ENCODE measurements at regions not wholly inside any gene's neighbourhood (a gene's known extent, or its start where the extent isn't known, plus 50 kb on each side); places are given as distances from the start of the nearest gene placed in this dataset.

DNA sequence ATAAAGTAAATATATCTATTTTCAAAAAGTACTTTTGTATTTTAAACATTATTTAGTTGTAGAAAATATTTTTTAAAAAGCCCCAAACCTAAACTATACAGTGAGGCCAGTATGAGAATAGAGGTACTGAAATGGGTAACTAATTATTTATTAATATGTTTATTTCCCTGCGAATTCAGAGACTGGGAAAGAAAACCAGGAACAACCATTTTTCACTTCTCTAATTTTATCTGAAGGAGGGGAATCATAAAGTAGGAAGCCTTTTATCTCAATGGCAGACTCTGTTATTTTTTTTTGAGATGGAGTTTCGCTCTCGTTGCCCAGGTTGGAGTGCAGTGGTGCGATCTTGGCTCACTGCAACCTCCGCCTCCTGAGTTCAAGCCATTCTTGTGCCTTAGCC is 63.6 kb upstream of the TRAK1 start:
- Histone ChIP-seq H3K4me2 (ENCODE audit: insufficient read depth, low read length, poor library complexity, severe bottlenecking) (no peak overlapping the region), H3K27me3 (ENCODE audit: control insufficient read depth in 3 of 3, insufficient read depth in 3 of 3, low read depth in 1 of 3, low read length in 3 of 3) (no peaks in the 10 kb centered on the region), H2AFZ (ENCODE audit: low read length) (no peak overlapping the region), H3K23ac (ENCODE audit: low read depth, low read length, poor library complexity) (no peak overlapping the region), H2BK12ac (ENCODE audit: low read length) (no peak overlapping the region), H3K9ac (ENCODE audit: low read depth, low read length, poor library complexity) (no peak overlapping the region), H4K91ac (ENCODE audit: low read depth, low read length, poor library complexity) (no peak overlapping the region), H3K27ac (replicated peaks; ENCODE audit: low read length) (no peak overlapping the region), H2BK120ac (ENCODE audit: low read depth, low read length) (no peak overlapping the region), H3K36me3 (replicated peaks in 1 of 2; ENCODE audit: control insufficient read depth in 2 of 2, insufficient read depth in 2 of 2, low read length in 2 of 2) (peaks cover 0 to 4% of the 10 kb centered on the region in 2 donors), H3K4ac (ENCODE audit: low read length) (no peak overlapping the region), H3K14ac (ENCODE audit: low read length) (no peak overlapping the region), H3K4me1 (ENCODE audit: control insufficient read depth in 2 of 2, insufficient read depth in 1 of 2, low read depth in 1 of 2, low read length in 2 of 2) (peaks cover 27 to 41% of the 10 kb centered on the region in 2 donors), H4K8ac (ENCODE audit: low read depth, low read length) (no peak overlapping the region), H2AK5ac (ENCODE audit: low read depth, low read length) (no peak overlapping the region), H2BK5ac (ENCODE audit: low read length) (no peak overlapping the region), H3K18ac (ENCODE audit: low read length) (no peak overlapping the region), H2BK15ac (ENCODE audit: low read length) (no peak overlapping the region), H3K79me1 (ENCODE audit: low read depth, low read length) (no peaks in the 10 kb centered on the region), H3K9me3 (replicated peaks in 1 of 2; ENCODE audit: control insufficient read depth in 2 of 2, insufficient read depth in 1 of 2, low read depth in 1 of 2, low read length in 2 of 2) (peaks cover 4 to 5% of the 10 kb centered on the region in 2 donors), H3K4me3 (ENCODE audit: low read length in 2 of 2) (no peak overlapping the region)
- no peak for DNase-seq (ENCODE audit: low spot score)
- no CpG with 5 or more reads among the region's 5 CpGs for WGBS, 2 donors (ENCODE audit: extremely low coverage in 2 of 2, insufficient read length in 2 of 2, insufficient replicate concordance in 1 of 2)

DNA sequence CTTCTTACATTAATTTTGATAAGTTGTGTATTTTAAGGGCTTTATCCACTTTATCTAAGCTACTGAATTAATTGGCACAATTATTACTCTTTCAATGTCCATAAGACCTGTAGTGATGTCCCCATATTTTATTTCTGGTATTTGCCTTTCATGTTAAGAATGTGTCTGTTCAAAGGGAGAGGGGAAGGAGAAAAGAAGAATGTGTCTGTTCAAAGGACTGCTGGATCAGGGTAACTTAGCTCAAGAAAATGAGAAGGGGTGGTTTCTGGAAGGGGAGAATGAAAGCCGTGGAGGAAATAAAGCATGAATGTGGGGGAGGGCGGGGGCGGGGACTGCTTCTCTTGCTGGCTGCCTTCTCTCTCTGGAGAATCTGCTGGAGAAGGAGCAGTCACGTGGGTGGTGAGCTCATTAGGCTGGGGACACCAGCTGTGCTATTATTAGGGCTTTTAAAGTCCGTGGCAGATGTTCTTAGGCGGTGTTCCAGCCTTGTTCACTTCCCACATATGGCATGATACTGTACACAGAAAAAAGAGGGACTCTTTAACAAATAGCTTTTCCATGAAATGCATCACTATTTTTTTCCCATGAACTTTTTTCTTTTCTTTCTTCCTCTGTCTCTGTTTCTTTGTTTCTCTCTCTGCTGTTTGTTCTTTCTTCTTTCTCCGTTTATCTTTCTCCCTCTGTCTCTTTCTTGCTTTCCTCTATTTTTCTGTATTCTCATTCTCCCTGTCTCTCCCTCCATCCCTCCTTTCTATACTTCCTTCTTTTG is 63.7 kb upstream of the ULK4 start:
- Histone ChIP-seq H2BK12ac (ENCODE audit: low read length) (no peak overlapping the region), H3K18ac (ENCODE audit: low read length) (no peak overlapping the region), H2AFZ (ENCODE audit: low read length) (no peak overlapping the region), H3K4me1 (ENCODE audit: control insufficient read depth in 2 of 2, insufficient read depth in 1 of 2, low read depth in 1 of 2, low read length in 2 of 2) (peaks cover 20 to 30% of the 10 kb centered on the region in 2 donors), H2BK5ac (ENCODE audit: low read length) (no peak overlapping the region), H3K9ac (ENCODE audit: low read depth, low read length, poor library complexity) (no peak overlapping the region), H2AK5ac (ENCODE audit: low read depth, low read length) (no peak overlapping the region), H4K91ac (ENCODE audit: low read depth, low read length, poor library complexity) (no peak overlapping the region), H3K36me3 (replicated peaks in 1 of 2; ENCODE audit: control insufficient read depth in 2 of 2, insufficient read depth in 2 of 2, low read length in 2 of 2) (peaks cover 0 to 6% of the 10 kb centered on the region in 2 donors), H3K27me3 (ENCODE audit: control insufficient read depth in 3 of 3, insufficient read depth in 3 of 3, low read depth in 1 of 3, low read length in 3 of 3) (no peaks in the 10 kb centered on the region), H4K8ac (ENCODE audit: low read depth, low read length) (no peak overlapping the region), H3K4me2 (ENCODE audit: insufficient read depth, low read length, poor library complexity, severe bottlenecking) (no peak overlapping the region), H3K4me3 (ENCODE audit: low read length in 2 of 2) (no peak overlapping the region), H3K14ac (ENCODE audit: low read length) (no peak overlapping the region), H3K9me3 (replicated peaks in 1 of 2; ENCODE audit: control insufficient read depth in 2 of 2, insufficient read depth in 1 of 2, low read depth in 1 of 2, low read length in 2 of 2) (peaks cover 4 to 5% of the 10 kb centered on the region in 2 donors), H3K79me1 (ENCODE audit: low read depth, low read length) (peaks cover 2% of the 10 kb centered on the region), H2BK15ac (ENCODE audit: low read length) (no peak overlapping the region), H3K23ac (ENCODE audit: low read depth, low read length, poor library complexity) (no peak overlapping the region), H3K4ac (ENCODE audit: low read length) (no peak overlapping the region), H3K27ac (replicated peaks; ENCODE audit: low read length) (peak overlapping the region; percentile 92), H2BK120ac (ENCODE audit: low read depth, low read length) (no peak overlapping the region)
- peak; percentile 89 for DNase-seq (ENCODE audit: low spot score)
- no CpG with 5 or more reads among the region's 7 CpGs for WGBS, 2 donors (ENCODE audit: extremely low coverage in 2 of 2, insufficient read length in 2 of 2, insufficient replicate concordance in 1 of 2)

DNA sequence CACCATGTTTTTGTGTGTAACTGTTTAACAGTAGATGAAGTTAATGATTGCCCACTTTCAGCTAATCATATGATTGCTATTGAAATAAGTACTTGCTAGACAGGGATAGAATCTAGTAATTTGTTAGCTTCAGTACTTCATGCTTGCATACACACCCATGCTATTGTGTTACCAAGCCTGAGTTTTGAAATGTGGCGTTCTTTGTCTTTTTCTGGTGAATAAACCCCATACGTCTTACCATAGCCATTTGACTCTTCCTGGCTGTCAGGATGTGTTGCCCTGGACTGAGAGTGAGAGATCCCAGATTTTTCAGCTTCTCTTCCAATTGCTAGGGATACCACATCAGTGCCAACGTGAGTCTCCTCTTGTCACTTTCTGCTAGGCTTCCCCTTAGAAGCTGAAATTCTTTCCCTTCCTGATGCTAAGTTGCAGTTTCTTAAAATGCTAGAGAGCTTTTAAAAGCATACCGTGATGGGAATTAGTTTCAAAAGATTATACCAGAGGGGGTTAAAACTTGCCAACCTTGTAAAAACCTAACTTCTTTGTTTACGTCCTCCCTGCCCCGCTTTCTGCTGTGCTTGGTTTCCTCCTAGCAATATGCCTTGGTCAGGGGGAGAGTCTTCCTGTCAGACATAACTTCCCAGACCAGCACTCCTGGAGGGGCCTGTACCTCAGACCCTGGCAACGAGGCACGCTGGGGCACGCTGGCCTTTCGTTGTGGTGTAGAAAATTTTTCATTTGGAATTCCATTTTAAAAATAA is 62.9 kb upstream of the ULK4 start:
- Histone ChIP-seq H3K27me3 (ENCODE audit: control insufficient read depth in 3 of 3, insufficient read depth in 3 of 3, low read depth in 1 of 3, low read length in 3 of 3) (no peaks in the 10 kb centered on the region), H3K4ac (ENCODE audit: low read length) (no peak overlapping the region), H2AFZ (ENCODE audit: low read length) (no peak overlapping the region), H3K9ac (ENCODE audit: low read depth, low read length, poor library complexity) (no peak overlapping the region), H2BK5ac (ENCODE audit: low read length) (no peak overlapping the region), H3K79me1 (ENCODE audit: low read depth, low read length) (peaks cover 2% of the 10 kb centered on the region), H3K36me3 (replicated peaks in 1 of 2; ENCODE audit: control insufficient read depth in 2 of 2, insufficient read depth in 2 of 2, low read length in 2 of 2) (peaks cover 0 to 6% of the 10 kb centered on the region in 2 donors), H3K4me3 (ENCODE audit: low read length in 2 of 2) (peak overlapping the region in 1 of 2 donors; percentile 27), H2BK12ac (ENCODE audit: low read length) (no peak overlapping the region), H2BK15ac (ENCODE audit: low read length) (no peak overlapping the region), H4K8ac (ENCODE audit: low read depth, low read length) (no peak overlapping the region), H3K14ac (ENCODE audit: low read length) (no peak overlapping the region), H2BK120ac (ENCODE audit: low read depth, low read length) (no peak overlapping the region), H3K9me3 (replicated peaks in 1 of 2; ENCODE audit: control insufficient read depth in 2 of 2, insufficient read depth in 1 of 2, low read depth in 1 of 2, low read length in 2 of 2) (peaks cover 4 to 5% of the 10 kb centered on the region in 2 donors), H3K18ac (ENCODE audit: low read length) (peak overlapping the region; percentile 2), H3K4me1 (ENCODE audit: control insufficient read depth in 2 of 2, insufficient read depth in 1 of 2, low read depth in 1 of 2, low read length in 2 of 2) (peaks cover 22 to 32% of the 10 kb centered on the region in 2 donors), H3K23ac (ENCODE audit: low read depth, low read length, poor library complexity) (no peak overlapping the region), H3K4me2 (ENCODE audit: insufficient read depth, low read length, poor library complexity, severe bottlenecking) (peak overlapping the region; percentile 34), H4K91ac (ENCODE audit: low read depth, low read length, poor library complexity) (no peak overlapping the region), H3K27ac (replicated peaks; ENCODE audit: low read length) (peak overlapping the region; percentile 92), H2AK5ac (ENCODE audit: low read depth, low read length) (no peak overlapping the region)
- WGBS, 2 donors (ENCODE audit: extremely low coverage in 2 of 2, insufficient read length in 2 of 2, insufficient replicate concordance in 1 of 2) = no CpG with 5 or more reads among the region's 10 CpGs
- no peak for DNase-seq (ENCODE audit: low spot score)

DNA sequence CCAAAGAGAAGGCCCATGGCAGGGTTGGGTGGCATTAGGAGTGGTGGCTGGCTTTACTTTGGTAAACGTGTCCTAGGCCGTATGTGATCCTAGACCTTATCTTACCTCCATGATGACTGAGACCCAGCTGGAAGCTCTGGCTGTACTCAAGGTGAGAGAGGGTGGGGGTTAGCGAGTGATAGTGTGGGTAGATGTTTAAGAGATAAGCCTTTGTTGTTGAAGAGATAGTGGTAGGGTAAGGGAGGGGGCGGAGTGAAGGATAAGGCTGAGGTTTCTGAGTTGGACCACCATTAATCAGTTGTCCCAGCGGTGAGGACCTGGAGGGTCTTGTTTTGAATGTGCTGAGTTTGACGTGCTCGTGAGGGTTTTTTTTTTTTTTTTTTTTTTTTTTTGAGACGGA is 61.5 kb upstream of the ULK4 start:
- Histone ChIP-seq H3K18ac (ENCODE audit: low read length) (peak overlapping the region; percentile 78), H3K4me2 (ENCODE audit: insufficient read depth, low read length, poor library complexity, severe bottlenecking) (no peak overlapping the region), H3K4me1 (ENCODE audit: control insufficient read depth in 2 of 2, insufficient read depth in 1 of 2, low read depth in 1 of 2, low read length in 2 of 2) (peaks cover 23 to 34% of the 10 kb centered on the region in 2 donors), H2BK120ac (ENCODE audit: low read depth, low read length) (no peak overlapping the region), H4K91ac (ENCODE audit: low read depth, low read length, poor library complexity) (no peak overlapping the region), H3K27me3 (ENCODE audit: control insufficient read depth in 3 of 3, insufficient read depth in 3 of 3, low read depth in 1 of 3, low read length in 3 of 3) (no peaks in the 10 kb centered on the region), H3K36me3 (replicated peaks in 1 of 2; ENCODE audit: control insufficient read depth in 2 of 2, insufficient read depth in 2 of 2, low read length in 2 of 2) (peaks cover 0 to 4% of the 10 kb centered on the region in 2 donors), H3K14ac (ENCODE audit: low read length) (no peak overlapping the region), H3K23ac (ENCODE audit: low read depth, low read length, poor library complexity) (no peak overlapping the region), H3K9me3 (replicated peaks in 1 of 2; ENCODE audit: control insufficient read depth in 2 of 2, insufficient read depth in 1 of 2, low read depth in 1 of 2, low read length in 2 of 2) (peaks cover under 1 to 2% of the 10 kb centered on the region in 2 donors), H4K8ac (ENCODE audit: low read depth, low read length) (no peak overlapping the region), H2AK5ac (ENCODE audit: low read depth, low read length) (peak overlapping the region; percentile 68), H3K9ac (ENCODE audit: low read depth, low read length, poor library complexity) (no peak overlapping the region), H2BK5ac (ENCODE audit: low read length) (no peak overlapping the region), H3K27ac (replicated peaks; ENCODE audit: low read length) (peak overlapping the region; percentile 43), H3K4me3 (ENCODE audit: low read length in 2 of 2) (no peak overlapping the region), H3K4ac (ENCODE audit: low read length) (peak overlapping the region; percentile 37), H2BK15ac (ENCODE audit: low read length) (no peak overlapping the region), H3K79me1 (ENCODE audit: low read depth, low read length) (peaks cover 2% of the 10 kb centered on the region), H2AFZ (ENCODE audit: low read length) (no peak overlapping the region), H2BK12ac (ENCODE audit: low read length) (peak overlapping the region; percentile 99)
- WGBS, 2 donors (ENCODE audit: extremely low coverage in 2 of 2, insufficient read length in 2 of 2, insufficient replicate concordance in 1 of 2) = 100% methylated on average over 2 of the region's 8 CpGs; no CpG with 5 or more reads in 1 of the 2 donors
- no peak for DNase-seq (ENCODE audit: low spot score)
